Tongue (tissue), 1 donor: ENCODE measurements at regions not wholly inside any gene's neighbourhood (a gene's known extent, or its start where the extent isn't known, plus 50 kb on each side); places are given as distances from the start of the nearest gene placed in this dataset.

Source experiments
- DNase-seq: peaks from one replicate; pipeline ENCODE4 v3.0.0-alpha.2; 2015

DNA sequence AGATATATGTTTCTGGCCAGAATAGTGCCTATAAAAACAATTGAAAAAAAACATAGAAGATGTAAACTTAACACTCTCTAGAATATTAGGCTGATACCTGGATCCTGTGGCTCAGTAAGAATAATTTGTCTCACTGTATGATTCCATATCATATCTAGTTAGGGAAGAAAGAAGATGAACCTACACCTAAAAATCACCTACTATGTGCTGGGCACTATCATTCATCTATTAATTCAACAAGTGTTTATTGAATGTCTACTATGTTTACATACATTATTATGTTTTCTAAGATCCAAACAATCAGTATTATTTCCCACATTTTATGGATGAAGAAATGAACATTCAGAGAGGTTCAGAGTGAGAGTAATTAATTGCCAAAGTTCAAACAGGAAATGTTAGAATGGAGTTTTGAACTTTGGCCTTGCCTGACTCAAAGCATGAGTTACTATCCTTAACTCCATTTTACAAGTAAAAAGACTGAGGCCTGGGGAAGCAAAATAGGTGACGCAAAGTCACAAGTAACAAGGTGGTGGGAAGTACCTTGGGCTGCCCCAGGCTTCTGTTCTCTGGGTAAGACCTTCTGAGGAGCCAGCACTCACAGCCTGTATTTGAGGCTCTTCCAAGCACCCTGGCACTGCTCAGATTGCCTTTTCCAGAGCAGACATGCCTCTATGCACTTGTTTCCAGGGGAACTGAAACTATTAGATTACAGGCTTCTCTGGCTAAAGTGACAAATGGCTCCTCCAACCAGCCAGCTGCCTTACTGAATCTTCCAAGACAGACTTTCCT, 111.1 kb upstream of the ACSL4 start:
- DNase-seq: peak; percentile 57

DNA sequence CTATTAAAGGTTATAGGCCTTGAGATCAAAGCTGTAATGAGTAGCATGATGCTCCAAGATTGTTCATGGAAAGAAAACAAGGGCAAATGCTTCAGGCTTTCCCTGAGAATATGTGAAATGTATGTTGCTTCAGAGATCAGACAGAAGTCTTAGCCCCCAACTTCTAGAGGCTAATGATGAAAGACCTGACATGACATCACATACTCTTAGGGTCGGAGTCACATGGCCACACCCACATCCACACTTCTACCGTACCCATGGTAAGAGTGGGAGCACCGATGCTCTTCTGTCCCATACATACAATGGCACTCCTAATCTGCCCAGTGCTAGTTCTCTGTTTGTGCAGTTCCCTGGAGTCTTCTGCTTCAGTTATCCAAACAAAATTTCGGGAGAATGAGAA, 111.9 kb upstream of the ACSL4 start:
- DNase-seq: no peak

DNA sequence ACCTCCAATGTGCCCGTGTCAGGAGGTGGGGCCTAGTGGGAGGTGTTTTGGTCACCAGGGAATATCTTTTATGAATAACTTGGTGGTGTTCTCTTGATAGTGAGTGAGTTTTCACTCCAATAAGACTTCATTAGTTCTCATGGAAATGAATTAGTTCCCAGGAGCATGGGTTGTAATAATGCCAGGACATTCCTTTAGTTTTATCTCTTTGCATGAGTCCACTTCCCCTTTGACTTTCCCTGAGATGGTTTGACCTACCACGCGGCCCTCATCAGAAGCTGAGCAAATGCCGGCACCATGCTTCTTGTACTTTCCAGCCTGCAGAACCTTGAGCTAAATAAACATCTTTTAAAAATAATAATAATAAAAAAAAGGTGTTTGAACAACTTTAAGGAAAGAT, 112.9 kb upstream of the ACSL4 start:
- DNase-seq: no peak

DNA sequence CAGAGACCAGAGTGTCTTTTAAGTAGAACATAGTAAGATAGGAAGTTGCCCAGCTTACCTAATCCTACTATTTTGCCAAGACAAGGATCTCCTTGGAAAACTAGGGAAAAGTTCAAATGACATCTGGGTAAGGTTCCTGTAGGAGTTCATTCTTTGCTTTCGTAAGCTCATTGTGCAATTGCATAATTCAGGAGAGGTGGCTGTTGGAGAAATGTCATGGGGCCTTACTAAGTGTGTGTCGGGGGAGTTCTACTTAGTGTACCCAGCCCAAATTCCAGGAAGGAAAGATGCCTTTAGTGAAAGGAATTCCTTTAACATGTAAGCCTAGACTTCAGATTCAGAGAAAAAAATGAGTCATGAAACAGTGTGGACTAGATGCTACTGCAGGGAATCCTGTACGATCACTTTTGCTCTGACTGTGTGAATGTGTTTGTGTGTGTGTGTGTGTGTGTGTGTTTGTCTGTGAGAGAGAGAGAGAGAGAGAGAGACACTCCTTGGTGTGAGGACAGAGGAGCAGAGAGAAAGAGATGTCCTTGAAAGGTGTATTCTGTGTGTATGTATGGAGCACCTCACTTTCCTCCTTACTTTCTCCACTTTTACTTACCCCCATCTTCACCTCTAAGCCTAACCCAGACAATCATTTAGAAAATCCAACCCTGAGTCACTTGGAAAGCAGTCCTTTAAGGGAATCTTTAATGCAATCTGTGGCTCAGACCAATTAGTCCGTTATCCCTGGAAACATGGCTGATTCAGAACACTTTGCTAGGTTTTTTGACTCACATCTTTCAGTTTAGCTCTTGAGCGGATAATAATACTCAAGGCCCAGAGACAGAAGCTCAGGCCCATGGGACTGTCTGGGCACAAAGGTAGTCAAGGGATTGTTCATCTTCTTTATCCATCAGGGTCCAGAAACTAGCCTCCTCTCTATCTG, 114.5 kb upstream of the ACSL4 start:
- no peak for DNase-seq

DNA sequence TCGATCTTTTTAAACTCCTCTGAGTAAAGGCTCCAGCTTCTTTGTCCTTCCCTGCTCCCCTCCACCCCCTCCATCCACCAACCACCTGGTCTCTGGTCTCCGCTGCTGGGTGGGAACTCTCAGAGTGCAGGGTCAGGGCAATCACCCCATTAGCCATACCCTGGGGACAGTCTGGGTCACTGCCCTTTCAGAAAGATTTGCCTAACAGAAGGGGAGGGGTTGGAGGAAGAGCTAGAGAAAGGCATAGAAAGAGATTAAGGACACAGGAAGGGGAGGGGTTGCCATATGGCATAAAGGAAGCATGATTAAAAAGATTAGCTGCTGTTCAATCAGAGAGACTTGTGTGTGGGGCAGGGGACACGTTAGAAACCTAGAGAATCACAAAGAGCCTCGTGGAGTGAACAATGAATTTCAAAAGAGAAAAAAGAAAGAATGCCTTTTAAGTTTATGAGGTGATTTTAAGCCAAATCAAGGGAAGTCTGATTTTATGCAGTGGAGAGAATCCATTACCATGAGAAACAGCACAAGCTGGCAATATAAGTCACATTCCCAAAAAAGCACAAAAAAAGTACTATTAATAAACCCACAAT, 115.5 kb upstream of the ACSL4 start:
- no peak for DNase-seq

DNA sequence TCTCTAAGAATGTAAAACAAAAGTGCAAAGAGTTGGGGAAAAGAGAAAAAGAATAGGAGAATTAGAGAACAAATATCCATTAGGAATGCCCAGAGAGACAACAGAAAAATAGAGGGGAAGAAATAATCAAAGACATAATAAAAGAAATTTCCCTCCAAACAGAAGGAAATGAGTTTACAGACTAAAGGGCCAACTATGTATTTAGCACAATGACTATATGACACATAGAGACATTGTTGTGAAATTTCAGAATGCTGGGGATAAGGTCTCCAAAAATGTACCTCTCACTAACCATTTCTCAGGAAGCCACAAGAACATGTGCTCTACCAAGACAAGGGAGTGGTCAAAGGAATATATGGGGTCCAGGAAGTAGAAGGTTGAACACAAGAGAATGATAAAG, 121.0 kb upstream of the ACSL4 start:
- no peak for DNase-seq

DNA sequence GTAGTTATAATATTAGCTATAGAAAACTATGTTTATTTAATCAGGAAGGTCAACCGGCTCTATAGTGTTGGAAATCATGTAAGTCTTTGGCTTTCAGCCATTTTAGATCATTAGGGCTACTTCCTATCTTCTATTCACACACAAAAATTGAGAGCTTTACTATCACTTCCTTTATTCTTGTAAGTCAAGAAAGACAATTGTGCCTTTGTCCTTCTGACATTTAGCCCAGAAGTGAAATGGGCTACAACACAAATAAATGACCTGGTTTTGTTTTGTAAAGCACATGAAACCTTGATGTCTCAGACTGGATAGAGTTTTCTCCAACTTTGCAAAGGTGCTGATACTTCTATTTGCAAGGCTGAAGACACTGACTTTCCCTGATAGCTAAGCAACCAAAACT, 122.4 kb upstream of the ACSL4 start:
- DNase-seq: no peak

DNA sequence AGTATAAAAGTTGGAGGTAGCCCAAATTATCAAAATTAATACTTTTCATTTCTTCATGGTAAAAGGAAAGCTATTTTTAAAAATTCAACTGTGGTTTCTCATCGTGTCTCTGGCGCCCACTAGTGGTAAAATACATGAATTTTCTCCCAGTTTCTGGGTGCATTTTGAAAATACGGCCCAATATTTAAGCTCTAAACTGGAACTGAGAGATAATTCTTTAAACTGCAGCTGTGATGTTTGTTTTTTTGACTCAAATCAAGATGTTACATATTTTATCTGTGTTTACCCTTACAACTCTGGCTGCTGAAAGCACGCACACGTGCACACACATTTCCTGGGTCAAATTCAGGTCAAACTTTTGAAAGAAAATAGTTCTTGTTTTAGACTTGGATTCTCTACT, 123.9 kb upstream of the ACSL4 start:
- DNase-seq: peak; percentile 46

DNA sequence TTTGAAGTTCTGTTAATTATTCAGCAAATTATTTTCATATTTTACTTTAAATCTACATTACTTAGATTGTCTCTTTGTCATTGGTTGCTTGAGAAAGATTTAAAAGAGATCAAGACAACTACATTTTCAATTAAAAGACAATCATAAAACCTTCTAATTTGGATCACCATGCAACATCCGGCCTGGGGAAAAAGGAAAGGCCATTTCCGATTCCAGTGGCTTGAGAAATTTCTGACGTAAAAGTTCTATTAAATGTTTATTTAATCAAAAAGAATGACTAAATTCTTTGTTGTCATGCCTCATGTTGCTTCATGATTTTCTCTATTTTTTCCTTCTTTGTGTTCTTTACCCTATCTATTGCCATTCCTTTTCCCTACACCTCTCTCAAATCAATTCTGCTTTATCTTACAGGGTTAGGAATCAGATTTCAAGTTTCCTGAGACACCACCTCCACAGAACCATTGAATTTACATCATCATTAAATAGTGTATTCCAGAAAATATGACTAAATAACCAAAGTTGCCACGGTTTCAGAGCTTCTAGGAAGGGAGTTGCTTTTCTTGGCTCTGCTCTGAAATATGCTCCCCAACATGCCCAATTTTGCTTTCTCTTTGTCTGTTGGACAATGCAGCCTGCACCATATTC, 124.6 kb upstream of the ACSL4 start:
- DNase-seq: no peak

DNA sequence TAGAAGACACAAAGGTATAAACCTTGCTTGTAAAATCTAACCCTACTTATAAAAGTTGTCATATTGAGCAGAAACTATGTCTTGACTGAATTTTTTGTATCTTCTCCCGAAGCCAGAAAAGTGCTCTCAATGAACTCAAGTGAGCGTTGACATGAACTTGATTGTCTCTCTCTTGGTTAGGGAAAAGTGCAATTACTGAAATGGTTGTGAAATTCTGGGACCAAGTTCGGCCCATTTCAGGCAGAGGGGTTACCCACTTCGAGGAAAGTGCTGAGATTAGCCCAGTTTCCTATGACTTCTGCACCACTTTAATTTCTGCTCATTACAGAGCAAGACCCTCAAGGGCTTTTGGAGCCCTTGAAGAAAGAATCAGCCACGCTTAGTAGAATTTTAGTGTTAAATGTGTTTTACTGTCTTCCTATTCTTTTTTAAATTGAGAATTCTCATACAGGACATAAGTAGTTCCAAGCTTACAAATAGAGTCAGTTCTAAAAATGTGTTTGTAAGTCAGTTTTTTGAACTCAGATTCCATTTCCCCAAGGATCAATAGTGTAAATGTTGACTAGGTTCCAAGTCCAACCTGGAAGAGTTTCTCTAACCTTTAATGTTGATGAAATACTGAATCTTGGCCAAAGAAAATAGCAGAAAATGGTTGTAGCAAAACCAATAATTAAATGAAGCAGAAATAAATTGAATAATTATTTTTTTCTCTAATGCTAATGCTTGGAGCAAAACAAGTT, 125.7 kb upstream of the ACSL4 start:
- DNase-seq: no peak

DNA sequence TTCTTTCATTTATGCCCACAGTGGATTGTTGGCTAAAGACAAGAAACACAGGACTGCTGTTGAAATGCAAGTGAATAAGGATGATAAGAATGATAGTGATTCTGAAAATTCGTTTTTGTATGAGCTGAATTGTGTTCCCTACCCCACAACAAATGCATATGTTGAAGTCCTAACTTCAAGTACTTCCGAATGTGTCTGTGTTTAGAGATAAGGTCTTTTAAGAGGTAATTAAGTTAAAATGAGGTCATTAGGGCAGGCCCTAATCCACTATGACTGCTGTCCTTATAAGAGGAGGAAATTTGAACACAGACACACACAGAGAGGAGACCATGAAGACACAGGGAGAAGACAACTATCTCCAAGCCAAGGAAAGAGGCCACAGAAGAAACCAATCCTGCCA, 126.6 kb upstream of the ACSL4 start:
- DNase-seq: no peak

DNA sequence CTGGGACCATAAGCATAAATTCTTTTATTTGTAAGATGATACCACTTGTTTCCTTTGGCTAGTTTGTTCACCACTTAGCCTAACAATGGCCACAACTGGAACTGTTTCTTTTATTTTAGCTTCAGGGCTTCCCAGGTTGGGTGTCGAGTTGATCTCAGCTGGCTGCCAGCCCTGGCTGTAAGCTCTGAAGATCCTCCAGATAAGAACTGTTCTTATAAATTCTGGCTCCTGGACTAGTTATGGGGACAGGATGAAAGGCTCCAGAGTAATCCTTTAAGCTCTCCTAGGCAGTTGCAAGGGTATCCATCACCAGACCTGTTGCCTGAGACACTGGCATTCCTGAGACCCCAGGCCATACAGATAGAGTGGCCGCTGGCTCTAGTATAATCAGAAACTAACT, 129.4 kb upstream of the ACSL4 start:
- DNase-seq: no peak

DNA sequence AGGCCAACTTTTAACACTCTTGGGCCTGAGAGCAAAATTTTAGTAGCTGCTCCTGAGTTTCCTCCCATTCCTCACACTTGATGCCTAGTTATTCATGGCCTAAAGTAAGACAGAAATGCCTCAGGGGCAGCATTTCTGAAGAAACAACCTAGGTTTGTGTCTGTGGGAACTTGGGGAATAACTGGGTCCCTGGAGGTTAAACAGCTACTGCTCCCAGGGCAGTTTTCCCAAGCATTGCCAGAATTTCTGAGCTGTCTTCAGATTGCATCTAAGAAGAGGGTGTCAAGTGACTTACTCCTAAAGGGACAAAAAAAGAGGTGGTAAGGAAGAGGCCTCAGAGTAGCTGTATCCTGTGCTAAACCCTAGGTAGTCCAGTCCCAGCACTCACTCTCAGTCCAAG, 130.8 kb upstream of the ACSL4 start:
- DNase-seq: no peak

DNA sequence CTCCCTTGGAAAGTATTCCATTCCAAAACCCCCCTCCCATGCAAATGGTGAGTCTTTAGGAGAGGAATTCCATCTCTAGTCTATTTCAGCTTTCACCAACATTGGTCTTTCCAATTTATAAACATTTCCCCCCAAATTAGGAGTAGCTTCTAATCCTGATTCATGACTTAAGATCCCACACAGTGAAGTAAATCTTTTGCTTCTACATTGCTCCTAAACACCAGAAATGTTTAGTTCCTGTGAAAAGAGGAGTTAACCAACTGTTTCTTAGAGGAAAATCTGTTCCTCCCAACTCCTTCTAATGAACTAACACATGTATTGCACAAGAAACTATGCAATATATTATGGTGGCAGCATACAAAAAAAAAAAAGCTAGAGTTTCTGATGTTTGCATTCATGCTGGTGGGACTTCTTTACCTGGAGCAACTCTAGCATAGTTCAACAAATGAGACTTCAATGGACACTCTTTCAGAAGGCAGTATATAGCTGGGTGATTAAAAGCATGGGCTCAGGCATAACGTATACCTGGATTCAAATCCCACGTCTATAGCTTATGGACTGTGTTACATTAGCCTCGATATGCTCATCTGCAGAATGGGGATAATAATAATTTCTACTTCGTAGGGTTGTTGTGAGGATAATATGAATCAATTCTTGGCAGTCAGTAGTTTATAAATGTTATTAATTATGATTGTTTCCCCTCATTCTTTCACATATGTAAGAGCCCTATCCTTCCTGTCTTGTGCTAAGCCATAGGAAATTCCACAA, 131.6 kb upstream of the TMEM164 start:
- DNase-seq: no peak

DNA sequence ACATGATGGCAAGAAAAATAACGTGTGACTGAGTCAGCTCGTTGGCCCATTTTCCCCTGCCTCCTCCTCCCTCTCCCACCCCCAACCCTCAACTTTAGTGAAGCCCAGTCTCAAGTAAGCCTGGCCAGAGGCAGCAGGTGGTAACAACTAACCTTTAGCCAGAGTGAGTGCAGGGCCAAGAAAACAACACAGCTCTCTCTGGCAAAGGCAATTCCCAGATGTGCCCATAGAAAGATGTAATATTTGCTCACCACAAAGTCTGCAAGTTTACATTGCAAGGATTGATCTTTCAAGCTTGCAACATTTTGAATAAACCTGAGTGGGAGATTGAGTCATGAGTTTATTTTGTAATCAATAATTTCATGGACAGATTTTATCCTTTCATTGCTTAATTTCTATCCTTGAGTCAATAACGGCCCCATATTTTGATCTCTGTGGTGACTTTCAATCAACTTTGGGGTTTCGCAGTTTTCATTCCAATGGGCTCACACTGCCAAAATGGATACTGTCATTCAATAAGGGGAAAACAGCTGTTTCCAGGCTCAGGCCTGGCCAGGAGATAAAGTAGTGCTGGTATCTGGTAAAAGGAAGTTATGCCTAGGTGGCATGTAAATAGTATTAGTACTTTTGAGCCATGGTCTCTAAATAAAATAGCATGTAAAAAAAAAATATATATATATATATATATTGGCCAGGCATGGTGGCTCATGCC, 130.7 kb upstream of the TMEM164 start:
- no peak for DNase-seq

DNA sequence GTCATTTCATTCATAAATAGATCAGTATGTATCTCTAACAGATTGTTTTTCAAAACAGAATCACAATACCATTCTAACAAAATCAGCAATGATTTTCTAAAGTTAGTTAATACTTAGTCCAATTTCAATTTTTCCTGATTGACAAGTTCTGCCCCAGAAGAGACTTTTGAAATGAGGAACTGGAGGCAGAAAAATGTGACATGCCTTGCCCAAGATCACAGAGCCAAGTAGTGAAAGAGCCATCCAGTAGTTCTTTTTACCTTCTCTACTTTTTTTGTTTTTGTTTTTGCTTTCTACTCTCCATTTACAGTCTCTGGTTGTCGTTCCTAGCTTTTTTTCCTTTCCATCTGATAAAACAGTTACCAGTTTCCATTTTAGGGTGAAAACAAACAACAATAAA, 129.3 kb upstream of the TMEM164 start:
- no peak for DNase-seq

DNA sequence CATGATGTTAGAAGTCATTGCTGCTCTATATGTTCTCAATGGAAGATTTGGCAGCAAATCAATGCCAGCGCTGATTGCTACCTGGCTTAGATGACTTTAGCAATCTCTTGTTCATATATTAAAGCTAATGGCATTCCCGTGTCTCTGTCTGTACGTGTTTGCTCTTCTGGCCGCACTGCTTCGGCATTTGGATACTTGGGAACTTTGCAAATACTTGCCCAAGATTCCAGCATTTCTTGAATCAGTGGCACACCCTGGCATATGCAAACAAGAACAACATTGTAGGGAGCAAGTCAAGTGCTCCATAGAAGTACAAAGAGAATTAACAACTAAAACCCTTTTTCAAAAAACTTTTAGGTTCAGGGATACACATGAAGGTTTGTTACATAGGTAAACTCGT, 128.9 kb upstream of the TMEM164 start:
- DNase-seq: no peak

DNA sequence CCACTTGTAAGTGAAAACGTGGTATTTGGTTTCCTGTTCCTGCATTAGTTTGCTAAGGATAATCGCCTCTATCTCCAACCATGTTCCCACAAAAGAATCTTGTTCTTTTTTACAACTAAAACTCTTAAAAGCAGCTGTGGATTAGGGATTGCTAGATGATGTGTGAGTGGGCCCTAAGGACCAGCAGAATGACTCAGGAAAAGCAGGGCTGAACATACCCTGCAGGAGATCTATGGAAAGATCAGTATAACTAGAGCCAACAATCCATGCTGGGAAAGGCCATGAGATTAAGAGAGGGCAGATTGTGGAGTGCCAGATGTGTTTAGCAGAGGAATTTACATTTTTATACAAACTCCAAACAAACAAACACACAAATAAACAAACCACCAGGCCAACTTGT, 128.4 kb upstream of the TMEM164 start:
- DNase-seq: no peak

DNA sequence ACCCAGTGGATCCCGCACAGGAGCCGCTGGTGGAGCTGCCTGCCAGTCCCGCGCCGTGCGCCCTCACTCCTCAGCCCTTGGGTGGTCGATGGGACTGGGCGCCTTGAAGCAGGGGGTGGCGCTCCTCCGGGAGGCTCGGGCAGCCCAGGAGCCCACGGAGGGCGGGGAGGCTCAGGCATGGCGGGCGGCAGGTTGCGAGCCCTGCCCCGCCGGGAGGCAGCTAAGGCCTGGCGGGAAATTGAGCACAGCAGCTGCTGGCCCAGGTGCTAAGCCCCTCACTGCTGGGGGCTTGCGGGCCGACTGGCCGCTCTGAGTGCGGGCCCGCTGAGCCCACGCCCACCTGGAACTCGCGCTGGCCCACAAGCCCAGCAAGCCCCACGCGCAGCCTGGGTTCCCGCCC, 127.1 kb upstream of the TMEM164 start:
- no peak for DNase-seq

DNA sequence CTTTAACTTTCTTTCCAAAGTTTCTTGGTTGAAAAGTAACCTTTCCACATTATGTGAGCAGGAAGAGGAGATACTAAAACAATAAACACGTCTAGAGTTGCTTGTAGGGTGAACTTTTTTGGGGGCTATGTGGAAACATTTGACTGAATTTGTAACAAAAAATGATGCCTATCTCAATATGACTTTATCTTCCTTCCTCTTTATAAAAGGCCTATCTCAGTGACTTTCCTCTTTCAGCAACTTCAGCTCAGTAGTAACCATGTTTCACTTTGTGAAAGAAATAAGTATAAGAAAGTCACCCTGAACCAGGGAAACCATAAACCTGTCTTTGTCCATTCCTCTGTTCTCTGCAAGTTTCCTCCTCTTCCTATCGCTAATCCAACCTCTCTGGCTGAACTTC, 124.7 kb upstream of the TMEM164 start:
- no peak for DNase-seq

DNA sequence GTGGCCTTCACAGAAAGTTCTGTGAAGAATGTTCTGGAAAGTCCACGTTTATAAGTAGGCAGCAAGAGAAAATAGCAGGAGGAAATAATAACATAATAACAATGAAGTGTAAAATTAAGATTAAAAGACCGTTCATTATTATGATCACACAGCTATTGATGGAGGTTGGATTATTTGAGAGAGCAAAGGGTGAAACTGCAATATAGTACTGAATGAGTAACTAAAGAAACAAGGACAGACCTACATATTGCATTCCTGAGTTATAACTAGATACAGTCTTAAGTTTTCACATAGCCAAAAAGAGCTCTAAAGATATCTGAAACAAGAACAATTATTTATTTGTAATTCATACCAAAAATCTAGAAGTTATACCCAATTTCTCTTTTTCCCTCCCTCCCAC, 122.9 kb upstream of the TMEM164 start:
- DNase-seq: no peak
